ENCODE measurements at regions not wholly inside any gene's neighbourhood (a gene's known extent, or its start where the extent isn't known, plus 50 kb on each side); places are given as distances from the start of the nearest gene placed in this dataset.
"Not testable (repeated sequence)": the region's sequence is repeated elsewhere in the genome, so short reads cannot be mapped to it uniquely, and the experiment has no call there.

- H3K9me3 Mint-ChIP-seq; H3K4me3 Mint-ChIP-seq; H3K36me3 Mint-ChIP-seq (ENCODE audit: low read depth); intact Hi-C loops (cut with micrococcal nuclease); DNase-seq; CTCF ChIA-PET; H3K4me1 Mint-ChIP-seq (ENCODE audit: low read depth); H3K27ac Mint-ChIP-seq; H3K27me3 Mint-ChIP-seq (ENCODE audit: low read depth): not testable (repeated sequence)
Observed at GRCh38 chrX:34320424-34320823, 188.3 kb upstream of the FAM47A start.

GRCh38 chrX:34300871-34301270 is 168.8 kb upstream of the FAM47A start:
- H3K27me3 Mint-ChIP-seq (ENCODE audit: low read depth) = no peaks in the 10 kb centered on the region
- H3K4me3 Mint-ChIP-seq = no peak overlapping the region
- peak; percentile 24 for DNase-seq
- no peaks in the 10 kb centered on the region for H3K9me3 Mint-ChIP-seq
- intact Hi-C loops (cut with micrococcal nuclease) = loop anchor here (5.0 kb wide), 1 partner anchor 1769 kb away; no protein-coding TSS in a partner anchor
- no peaks in the 10 kb centered on the region for H3K4me1 Mint-ChIP-seq (ENCODE audit: low read depth)
- H3K36me3 Mint-ChIP-seq (ENCODE audit: low read depth) = no peaks in the 10 kb centered on the region
- no peak overlapping the region for H3K27ac Mint-ChIP-seq
- CTCF ChIA-PET = interaction anchor here (1.1 kb wide), 1 partner anchor 867 kb away, joined by 3 read pairs; no protein-coding TSS in a partner anchor

- no peak for DNase-seq
- Mint-ChIP-seq H3K27me3 (ENCODE audit: low read depth) (no peaks in the 10 kb centered on the region), H3K9me3 (no peaks in the 10 kb centered on the region), H3K4me3 (no peak overlapping the region), H3K4me1 (ENCODE audit: low read depth) (no peaks in the 10 kb centered on the region), H3K36me3 (ENCODE audit: low read depth) (no peaks in the 10 kb centered on the region), H3K27ac (no peak overlapping the region)
- intact Hi-C loops (cut with micrococcal nuclease) = no loop called here
- CTCF ChIA-PET = no interaction called here
Observed at GRCh38 chrX:34299451-34299967, 167.4 kb upstream of the FAM47A start.

- intact Hi-C loops (cut with micrococcal nuclease) = no loop called here
- CTCF ChIA-PET = no interaction called here
- no peak for DNase-seq
- H3K9me3 Mint-ChIP-seq = no peaks in the 10 kb centered on the region
- H3K4me3 Mint-ChIP-seq = no peak overlapping the region
- H3K4me1 Mint-ChIP-seq (ENCODE audit: low read depth) = no peaks in the 10 kb centered on the region
- H3K27ac Mint-ChIP-seq = no peak overlapping the region
- H3K27me3 Mint-ChIP-seq (ENCODE audit: low read depth) = no peaks in the 10 kb centered on the region
- no peaks in the 10 kb centered on the region for H3K36me3 Mint-ChIP-seq (ENCODE audit: low read depth)
Observed at GRCh38 chrX:34294665-34295064, 162.6 kb upstream of the FAM47A start.

- Mint-ChIP-seq H3K36me3 (ENCODE audit: low read depth) (no peaks in the 10 kb centered on the region), H3K4me3 (no peak overlapping the region), H3K9me3 (no peaks in the 10 kb centered on the region), H3K4me1 (ENCODE audit: low read depth) (no peaks in the 10 kb centered on the region), H3K27me3 (ENCODE audit: low read depth) (no peaks in the 10 kb centered on the region), H3K27ac (no peak overlapping the region)
- CTCF ChIA-PET = no interaction called here
- no peak for DNase-seq
- intact Hi-C loops (cut with micrococcal nuclease) = no loop called here
Observed at GRCh38 chrX:34288782-34289181, 156.7 kb upstream of the FAM47A start.

- no peaks in the 10 kb centered on the region for H3K4me1 Mint-ChIP-seq (ENCODE audit: low read depth)
- no peak overlapping the region for H3K4me3 Mint-ChIP-seq
- no peak for DNase-seq
- H3K27me3 Mint-ChIP-seq (ENCODE audit: low read depth) = no peaks in the 10 kb centered on the region
- peaks cover 3% of the 10 kb centered on the region for H3K9me3 Mint-ChIP-seq
- intact Hi-C loops (cut with micrococcal nuclease) = no loop called here
- H3K36me3 Mint-ChIP-seq (ENCODE audit: low read depth) = no peaks in the 10 kb centered on the region
- CTCF ChIA-PET = no interaction called here
- no peak overlapping the region for H3K27ac Mint-ChIP-seq
Observed at GRCh38 chrX:34279866-34280560, 147.9 kb upstream of the FAM47A start.

GRCh38 chrX:34275699-34276098 is 143.6 kb upstream of the FAM47A start:
- H3K27me3 Mint-ChIP-seq (ENCODE audit: low read depth) = no peaks in the 10 kb centered on the region
- intact Hi-C loops (cut with micrococcal nuclease) = no loop called here
- H3K27ac Mint-ChIP-seq = no peak overlapping the region

GRCh38 chrX:34270434-34270833 is 138.3 kb upstream of the FAM47A start:
- H3K27me3 Mint-ChIP-seq (ENCODE audit: low read depth) = no peaks in the 10 kb centered on the region
- H3K4me1 Mint-ChIP-seq (ENCODE audit: low read depth) = no peaks in the 10 kb centered on the region
- intact Hi-C loops (cut with micrococcal nuclease) = no loop called here

More at GRCh38 chrX:34275699-34276098, 143.6 kb upstream of the FAM47A start:
- H3K36me3 Mint-ChIP-seq (ENCODE audit: low read depth) = no peaks in the 10 kb centered on the region
- no peak for DNase-seq
- no peak overlapping the region for H3K4me3 Mint-ChIP-seq
- H3K4me1 Mint-ChIP-seq (ENCODE audit: low read depth) = no peaks in the 10 kb centered on the region
- CTCF ChIA-PET = no interaction called here
- peaks cover 3% of the 10 kb centered on the region for H3K9me3 Mint-ChIP-seq

GRCh38 chrX:34238896-34239295 is 106.8 kb upstream of the FAM47A start:
- Mint-ChIP-seq H3K4me1 (ENCODE audit: low read depth) (no peaks in the 10 kb centered on the region), H3K9me3 (no peaks in the 10 kb centered on the region), H3K27ac (no peak overlapping the region), H3K4me3 (no peak overlapping the region), H3K27me3 (ENCODE audit: low read depth) (no peaks in the 10 kb centered on the region), H3K36me3 (ENCODE audit: low read depth) (no peaks in the 10 kb centered on the region)
- CTCF ChIA-PET = no interaction called here
- intact Hi-C loops (cut with micrococcal nuclease) = no loop called here
- no peak for DNase-seq

More at GRCh38 chrX:34270434-34270833, 138.3 kb upstream of the FAM47A start:
- no peaks in the 10 kb centered on the region for H3K9me3 Mint-ChIP-seq
- DNase-seq = no peak
- CTCF ChIA-PET = no interaction called here
- no peaks in the 10 kb centered on the region for H3K36me3 Mint-ChIP-seq (ENCODE audit: low read depth)
- H3K4me3 Mint-ChIP-seq = no peak overlapping the region
- H3K27ac Mint-ChIP-seq = no peak overlapping the region

- H3K4me1 Mint-ChIP-seq (ENCODE audit: low read depth); H3K27me3 Mint-ChIP-seq (ENCODE audit: low read depth); DNase-seq; H3K4me3 Mint-ChIP-seq; CTCF ChIA-PET; H3K27ac Mint-ChIP-seq; H3K36me3 Mint-ChIP-seq (ENCODE audit: low read depth); H3K9me3 Mint-ChIP-seq; intact Hi-C loops (cut with micrococcal nuclease): not testable (repeated sequence)
Observed at GRCh38 chrX:34230156-34230555, 98.0 kb upstream of the FAM47A start.

GRCh38 chrX:34227804-34228203 is 95.7 kb upstream of the FAM47A start:
- CTCF ChIA-PET = no interaction called here
- Mint-ChIP-seq H3K27me3 (ENCODE audit: low read depth) (no peaks in the 10 kb centered on the region), H3K27ac (no peak overlapping the region), H3K4me3 (no peak overlapping the region), H3K9me3 (peaks cover 5% of the 10 kb centered on the region), H3K36me3 (ENCODE audit: low read depth) (no peaks in the 10 kb centered on the region), H3K4me1 (ENCODE audit: low read depth) (no peaks in the 10 kb centered on the region)
- intact Hi-C loops (cut with micrococcal nuclease) = no loop called here
- DNase-seq = no peak

GRCh38 chrX:34223574-34223973 is 91.5 kb upstream of the FAM47A start:
- H3K4me1 Mint-ChIP-seq (ENCODE audit: low read depth) = no peaks in the 10 kb centered on the region
- CTCF ChIA-PET = no interaction called here
- no peaks in the 10 kb centered on the region for H3K36me3 Mint-ChIP-seq (ENCODE audit: low read depth)
- no peak overlapping the region for H3K4me3 Mint-ChIP-seq
- no peak for DNase-seq
- no peaks in the 10 kb centered on the region for H3K9me3 Mint-ChIP-seq
- intact Hi-C loops (cut with micrococcal nuclease) = no loop called here
- no peak overlapping the region for H3K27ac Mint-ChIP-seq
- H3K27me3 Mint-ChIP-seq (ENCODE audit: low read depth) = no peaks in the 10 kb centered on the region

- intact Hi-C loops (cut with micrococcal nuclease) = no loop called here
- peaks cover 6% of the 10 kb centered on the region for H3K9me3 Mint-ChIP-seq
- H3K36me3 Mint-ChIP-seq (ENCODE audit: low read depth) = no peaks in the 10 kb centered on the region
- CTCF ChIA-PET = no interaction called here
- no peak overlapping the region for H3K4me3 Mint-ChIP-seq
- H3K27ac Mint-ChIP-seq = no peak overlapping the region
- no peaks in the 10 kb centered on the region for H3K4me1 Mint-ChIP-seq (ENCODE audit: low read depth)
- H3K27me3 Mint-ChIP-seq (ENCODE audit: low read depth) = no peaks in the 10 kb centered on the region
- no peak for DNase-seq
Observed at GRCh38 chrX:34218063-34218462, 85.9 kb upstream of the FAM47A start.
